K562 (cell line): ENCODE measurements at regions not wholly inside any gene's neighbourhood (a gene's known extent, or its start where the extent isn't known, plus 50 kb on each side); places are given as distances from the start of the nearest gene placed in this dataset.
A peak's percentile ranks its signal among the peaks of the same experiment; 100 is the strongest.

ENCODE experiments used
- ATAC-seq: fragments of 200-7000 bp; cut with Tn5 transposase; 3 replicates; pipeline ENCODE4 v1.9.1; 2020; ENCODE audit warnings: moderate library complexity
- BruUV-seq: library from RNA; stranded (reverse); fragments of 400-500 nt; replicated peaks from 2 replicates; lab custom pipeline; 2021; lab: Mats Ljungman, UMichigan
- CTCF ChIA-PET: fragments of 300-600 bp; formaldehyde crosslinking; extraction: SDS; loops from one replicate; lab custom pipeline; 2021; ENCODE audit warnings: low intra/inter-chr PET ratio; lab: Yijun Ruan, JAX
- POLR2A ChIA-PET: fragments of 300-600, 350-650 bp; sonication (Branson Sonifier 250); formaldehyde crosslinking; extraction: SDS; loops from one replicate; lab custom pipeline; 2021; ENCODE audit warnings: antibody characterized with exemption, inconsistent platforms; lab: Yijun Ruan, JAX
- DNase-seq, 4 experiments: peaks; one replicate each; pipeline versions ENCODE4 v3.0.0 to v3.0.0-alpha.2; 2011 to 2018; ENCODE audit warnings: low spot score in 3 of 4, mixed read lengths in 3 of 4; ENCODE audit errors: extremely low read depth in 1 of 4
- FAIRE-seq: peaks from 2 replicates; lab custom pipeline; 2011; peaks lifted over from hg19 to GRCh38; lab: Jason Lieb, UNC
- H2AFZ ChIP-seq: 2 replicates; pipeline ENCODE4 v1.6.0; 2011; ENCODE audit warnings: low read depth, low read length, control low read depth, inconsistent platforms
- H3K27ac ChIP-seq: fragments of 200-600 bp; 3 replicates; pipeline ENCODE4 v1.8.0; 2011; ENCODE audit warnings: low read depth, mild to moderate bottlenecking, control low read depth, inconsistent platforms, low read length, moderate library complexity, mixed read lengths; ENCODE audit errors: extremely low read depth
- H3K27me3 ChIP-seq, 2 experiments: fragments of 300-600 bp in 1 of 2; 2 replicates in 1 of 2; 3 replicates in 1 of 2; pipeline versions ENCODE4 v1.6.0 to v1.8.0; 2011; ENCODE audit warnings: inconsistent platforms in 2 of 2, low read length in 2 of 2, mild to moderate bottlenecking in 1 of 2, mixed read lengths in 1 of 2, moderate library complexity in 1 of 2; ENCODE audit not compliant: control insufficient read depth in 2 of 2, insufficient read depth in 2 of 2
- H3K36me3 ChIP-seq: fragments of 300-600 bp; 3 replicates; pipeline ENCODE4 v1.8.0; 2011; ENCODE audit warnings: mild to moderate bottlenecking, low read length, inconsistent platforms; ENCODE audit not compliant: control insufficient read depth, insufficient read depth
- H3K4me1 ChIP-seq, 2 experiments: fragments of 200-600 bp in 1 of 2; replicated peaks in 1 of 2; 2 replicates in 1 of 2; 3 replicates in 1 of 2; pipeline versions ENCODE4 v1.5.1 to v1.8.0; 2011; ENCODE audit warnings: inconsistent platforms in 2 of 2, low read length in 2 of 2, mild to moderate bottlenecking in 1 of 2, mixed read lengths in 1 of 2, moderate library complexity in 1 of 2; ENCODE audit not compliant: control insufficient read depth in 2 of 2, insufficient read depth in 2 of 2
- H3K4me2 ChIP-seq: 2 replicates; pipeline ENCODE4 v1.6.1; 2011; ENCODE audit warnings: low read length, control low read depth, inconsistent platforms, mixed read lengths; ENCODE audit not compliant: insufficient read depth
- H3K4me3 ChIP-seq: fragments of 200-600 bp; sonication (generic), shearing (Covaris generic); 2 replicates; pipeline ENCODE4 v1.5.1; 2016; ENCODE audit warnings: control low read depth, inconsistent platforms
- H3K79me2 ChIP-seq: fragments of 200-600 bp; 3 replicates; pipeline ENCODE4 v1.8.0; 2011; ENCODE audit warnings: low read length, inconsistent platforms; ENCODE audit not compliant: control insufficient read depth, insufficient read depth
- H3K9ac ChIP-seq, 2 experiments: 2 replicates each; pipeline versions ENCODE4 v1.6.0 to v1.6.1; 2011; ENCODE audit warnings: low read depth in 2 of 2, low read length in 2 of 2, control low read depth in 1 of 2, inconsistent platforms in 1 of 2, mild to moderate bottlenecking in 1 of 2, mixed read lengths in 1 of 2; ENCODE audit not compliant: insufficient read depth in 1 of 2
- H3K9me1 ChIP-seq: one replicate; pipeline ENCODE4 v1.6.0; 2011; ENCODE audit warnings: inconsistent platforms, mild to moderate bottlenecking, low read length, moderate library complexity; ENCODE audit not compliant: control insufficient read depth, insufficient read depth
- H3K9me3 ChIP-seq: replicated peaks from 2 replicates; pipeline ENCODE4 v1.5.1; 2011; ENCODE audit warnings: low read depth, low read length, inconsistent platforms; ENCODE audit not compliant: control insufficient read depth, insufficient read depth
- H4K20me1 ChIP-seq: replicated peaks from 2 replicates; pipeline ENCODE4 v1.6.1; 2011; ENCODE audit warnings: low read length, inconsistent platforms, mixed read lengths; ENCODE audit not compliant: control insufficient read depth, insufficient read depth
- MLLT1 ChIP-seq, 2 experiments: fragments of 450-650 bp; IDR thresholded peaks; 2 replicates each; pipeline ENCODE4 v1.6.1; 2016
- RERE ChIP-seq: sonication (generic); formaldehyde crosslinking; IDR thresholded peaks from 2 replicates; pipeline ENCODE4 v1.8.0; 2023; ENCODE audit warnings: missing genetic modification reagents, mild to moderate bottlenecking, borderline replicate concordance
- ZBTB17 ChIP-seq: fragments of 450-650 bp; formaldehyde crosslinking; IDR thresholded peaks from 2 replicates; pipeline ENCODE4 v1.4.0; 2020; ENCODE audit warnings: mild to moderate bottlenecking
- WGBS: fragments of 100-300 bp; shearing (Covaris generic); methylation state at CpG from one replicate; pipeline ENCODE4 v1.1.6; 2016; ENCODE audit warnings: low coverage, mixed read lengths; ENCODE audit not compliant: insufficient coverage; ENCODE audit errors: missing lambda C conversion rate; 5-methylcytosine and 5-hydroxymethylcytosine counted together
- in situ Hi-C: fragments of 300-500 bp; cut with MboI; formaldehyde crosslinking; loops from 4 replicates; pipeline ENCODE4 v1.15.0; 2018; ENCODE audit warnings: inconsistent platforms, mixed read lengths
- intact Hi-C: fragments of 100-400 bp; cut with micrococcal nuclease; formaldehyde crosslinking; loops from 2 replicates; pipeline ENCODE4 v1.14.2; 2022

GRCh38 chr12:46470975-46471374, 98.4 kb upstream of the SLC38A2 start:
- H4K20me1 ChIP-seq: no peaks in the 10 kb centered on the region
- BruUV-seq: no TSS peak
- H3K27me3 ChIP-seq: no peaks in the 10 kb centered on the region
- no peak overlapping the region for H3K9ac ChIP-seq
- in situ Hi-C loops: no loop called here
- intact Hi-C loops: loop anchor here (5.0 kb wide), 1 partner anchor 89 kb away; no protein-coding TSS in a partner anchor
- ChIA-PET CTCF (no interaction called here), POLR2A (interaction anchor here (0.6 to 1.7 kb wide), 3 partner anchors 13 to 74 kb away, joined by 3 to 4 read pairs (median 3); no protein-coding TSS in a partner anchor)
- DNase-seq (no peak), ATAC-seq (no peak), FAIRE-seq (no peak)
- peaks cover 0 to 22% of the 10 kb centered on the region in 2 experiments; a peak in 3 of 5 replicates for H3K4me1 ChIP-seq
- no peak overlapping the region for H3K4me2 ChIP-seq
- no peaks in the 10 kb centered on the region for H3K9me1 ChIP-seq
- H3K36me3 ChIP-seq: no peaks in the 10 kb centered on the region
- 47% methylated on average over 1 of the region's 1 CpG for WGBS
- no peak overlapping the region for H2AFZ ChIP-seq
- no peak overlapping the region for H3K4me3 ChIP-seq
- H3K9me3 ChIP-seq: no peaks in the 10 kb centered on the region
- no peak overlapping the region for H3K27ac ChIP-seq
- TF ChIP-seq MLLT1 (IDR thresholded peaks at IDR 0.05): peak in 1 of 2 experiments; percentile 55; a peak in 1 of 4 replicates
- no peak for TF ChIP-seq RERE (CRISPR knock-in tag)
- peak; percentile 80 for TF ChIP-seq ZBTB17 (CRISPR knock-in tag)
- no peaks in the 10 kb centered on the region for H3K79me2 ChIP-seq
